WI38 (cell line): ENCODE measurements at regions not wholly inside any gene's neighbourhood (a gene's known extent, or its start where the extent isn't known, plus 50 kb on each side); places are given as distances from the start of the nearest gene placed in this dataset.

Experiments used
- H3K4me3 ChIP-seq: 2 replicates; pipeline ENCODE4 v1.5.1; 2011; ENCODE audit warnings: low read depth, mild to moderate bottlenecking, control low read depth, low read length
- TF ChIP-seq, protein P1 (sequence below): IDR thresholded peaks from 2 replicates; pipeline ENCODE4 v1.5.1; 2012; ENCODE audit warnings: low read depth, mild to moderate bottlenecking, control low read depth, low read length

DNA sequence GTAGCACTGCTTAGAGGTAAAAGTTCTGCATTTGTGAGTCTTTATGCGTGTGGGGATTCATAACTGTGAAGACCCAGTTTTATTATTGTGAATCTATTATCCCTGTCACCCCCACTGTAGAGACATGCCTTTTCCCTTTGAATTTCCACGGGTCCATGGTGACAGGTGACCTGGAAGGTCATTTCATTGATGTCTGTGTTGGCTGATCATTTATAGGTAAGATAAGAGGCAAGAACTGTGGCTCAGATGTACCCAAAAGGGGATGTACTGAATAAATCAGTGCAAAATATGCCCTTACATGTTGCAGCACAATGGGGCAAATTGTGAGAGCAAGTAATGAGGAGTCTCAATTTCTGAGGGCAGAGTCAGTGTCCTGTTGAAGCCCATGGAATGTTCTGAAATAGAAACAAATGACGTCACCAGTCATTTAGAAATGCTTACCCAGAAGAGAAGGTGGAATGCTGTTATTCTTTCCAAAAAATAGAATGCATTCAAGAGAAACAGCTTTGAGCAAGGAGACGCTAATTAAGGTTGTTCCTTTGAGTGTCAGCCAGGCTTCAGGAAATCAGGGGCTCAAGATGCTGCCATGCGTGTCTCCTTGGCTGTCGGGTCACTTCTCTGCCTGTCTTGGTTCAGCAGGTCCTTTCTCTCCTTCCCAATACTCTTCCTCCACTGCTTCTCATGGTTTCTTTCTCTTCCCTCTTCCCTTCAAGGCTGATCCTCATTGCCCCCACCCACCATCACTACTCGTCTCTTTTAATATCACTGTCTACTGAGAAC is 118.7 kb upstream of the E2F8 start:
- H3K4me3 ChIP-seq: no peak overlapping the region
- TF ChIP-seq, protein P1, sequence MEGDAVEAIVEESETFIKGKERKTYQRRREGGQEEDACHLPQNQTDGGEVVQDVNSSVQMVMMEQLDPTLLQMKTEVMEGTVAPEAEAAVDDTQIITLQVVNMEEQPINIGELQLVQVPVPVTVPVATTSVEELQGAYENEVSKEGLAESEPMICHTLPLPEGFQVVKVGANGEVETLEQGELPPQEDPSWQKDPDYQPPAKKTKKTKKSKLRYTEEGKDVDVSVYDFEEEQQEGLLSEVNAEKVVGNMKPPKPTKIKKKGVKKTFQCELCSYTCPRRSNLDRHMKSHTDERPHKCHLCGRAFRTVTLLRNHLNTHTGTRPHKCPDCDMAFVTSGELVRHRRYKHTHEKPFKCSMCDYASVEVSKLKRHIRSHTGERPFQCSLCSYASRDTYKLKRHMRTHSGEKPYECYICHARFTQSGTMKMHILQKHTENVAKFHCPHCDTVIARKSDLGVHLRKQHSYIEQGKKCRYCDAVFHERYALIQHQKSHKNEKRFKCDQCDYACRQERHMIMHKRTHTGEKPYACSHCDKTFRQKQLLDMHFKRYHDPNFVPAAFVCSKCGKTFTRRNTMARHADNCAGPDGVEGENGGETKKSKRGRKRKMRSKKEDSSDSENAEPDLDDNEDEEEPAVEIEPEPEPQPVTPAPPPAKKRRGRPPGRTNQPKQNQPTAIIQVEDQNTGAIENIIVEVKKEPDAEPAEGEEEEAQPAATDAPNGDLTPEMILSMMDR: no peak

DNA sequence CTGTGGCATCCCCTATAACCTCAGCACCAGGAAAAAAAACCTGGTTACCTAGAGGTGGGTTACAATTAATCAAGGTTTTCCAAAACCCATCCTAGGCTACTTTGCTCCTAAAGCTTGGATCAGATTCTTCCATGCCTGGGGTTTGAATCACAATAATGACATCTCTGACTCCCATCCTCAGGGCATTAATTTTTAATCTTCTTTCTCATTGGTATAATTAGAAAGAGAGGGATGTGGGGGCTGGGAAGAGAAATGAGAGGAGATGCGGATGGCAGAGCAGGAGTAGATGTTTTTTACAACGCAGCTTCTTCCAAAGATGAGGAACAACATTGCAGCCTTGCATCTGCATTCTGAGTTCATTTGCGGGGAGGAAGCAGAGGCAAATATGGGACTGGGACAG is 117.2 kb upstream of the E2F8 start:
- TF ChIP-seq, protein P1: no peak
- no peak overlapping the region for H3K4me3 ChIP-seq

DNA sequence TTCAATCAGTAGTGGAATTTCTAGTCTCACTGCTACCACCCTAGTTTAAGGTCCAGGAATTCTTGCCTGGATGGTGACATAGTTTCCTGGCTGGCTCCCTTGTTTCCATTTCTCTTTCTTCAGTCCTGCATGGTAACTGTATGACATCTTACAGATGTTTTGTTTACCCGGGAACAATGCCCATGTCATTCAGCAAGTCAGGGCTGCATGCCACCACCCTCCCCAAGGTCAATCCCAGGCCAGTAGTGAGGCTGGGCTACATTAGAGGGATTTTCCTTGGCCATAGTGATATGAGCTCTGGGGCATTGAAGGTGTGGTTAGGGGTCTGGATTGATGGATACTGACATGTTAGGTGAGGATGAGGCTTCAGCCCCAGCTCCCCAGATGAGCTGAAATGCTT is 114.9 kb upstream of the E2F8 start:
- no peak overlapping the region for H3K4me3 ChIP-seq
- TF ChIP-seq, protein P1: no peak

DNA sequence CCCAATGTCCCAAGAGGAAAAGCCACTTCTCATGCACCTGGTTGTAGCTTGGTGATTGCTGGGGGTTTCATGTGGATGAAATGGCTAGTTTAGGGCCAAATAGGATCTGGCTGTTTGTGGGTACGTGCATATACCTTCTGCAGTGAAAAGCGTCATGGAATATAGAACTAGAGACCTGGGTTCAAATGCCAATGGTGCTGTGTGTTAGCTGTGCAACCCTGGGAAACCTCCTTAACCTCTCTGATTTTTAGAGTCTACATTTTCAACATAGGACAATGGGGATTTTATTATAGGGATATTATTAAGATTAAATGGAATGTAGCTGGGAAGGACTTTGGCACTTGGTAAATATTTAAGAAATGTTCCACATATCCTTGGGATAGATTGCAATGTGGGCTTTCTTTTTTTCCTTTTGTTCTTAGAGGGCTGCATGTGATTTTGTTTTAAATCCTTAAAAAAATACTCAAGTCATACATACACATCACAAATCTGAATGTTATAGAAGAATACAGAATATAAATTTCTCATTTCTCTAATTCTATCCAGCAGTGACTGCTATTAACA is 112.6 kb upstream of the E2F8 start:
- H3K4me3 ChIP-seq: no peak overlapping the region
- TF ChIP-seq, protein P1: no peak

DNA sequence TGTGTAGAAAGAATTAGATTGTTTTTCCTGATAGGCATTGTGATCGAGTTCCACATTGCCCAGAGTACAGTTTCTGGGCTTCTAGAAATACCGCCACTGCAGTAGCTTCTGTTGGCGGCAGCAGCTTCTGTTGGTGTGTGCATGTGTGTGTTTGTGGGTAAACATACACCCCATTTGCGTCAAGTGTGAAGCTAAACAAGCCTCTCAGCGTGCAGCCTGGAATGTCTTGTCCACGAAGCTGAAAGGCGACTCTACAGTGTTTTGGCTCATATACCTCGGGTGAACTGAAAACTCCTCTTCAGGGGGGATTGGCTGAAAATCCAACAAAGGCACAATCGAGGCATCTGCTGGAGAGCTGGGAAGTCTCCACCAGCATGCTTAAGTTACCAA is 112.0 kb upstream of the E2F8 start:
- H3K4me3 ChIP-seq: no peak overlapping the region
- TF ChIP-seq, protein P1: no peak

DNA sequence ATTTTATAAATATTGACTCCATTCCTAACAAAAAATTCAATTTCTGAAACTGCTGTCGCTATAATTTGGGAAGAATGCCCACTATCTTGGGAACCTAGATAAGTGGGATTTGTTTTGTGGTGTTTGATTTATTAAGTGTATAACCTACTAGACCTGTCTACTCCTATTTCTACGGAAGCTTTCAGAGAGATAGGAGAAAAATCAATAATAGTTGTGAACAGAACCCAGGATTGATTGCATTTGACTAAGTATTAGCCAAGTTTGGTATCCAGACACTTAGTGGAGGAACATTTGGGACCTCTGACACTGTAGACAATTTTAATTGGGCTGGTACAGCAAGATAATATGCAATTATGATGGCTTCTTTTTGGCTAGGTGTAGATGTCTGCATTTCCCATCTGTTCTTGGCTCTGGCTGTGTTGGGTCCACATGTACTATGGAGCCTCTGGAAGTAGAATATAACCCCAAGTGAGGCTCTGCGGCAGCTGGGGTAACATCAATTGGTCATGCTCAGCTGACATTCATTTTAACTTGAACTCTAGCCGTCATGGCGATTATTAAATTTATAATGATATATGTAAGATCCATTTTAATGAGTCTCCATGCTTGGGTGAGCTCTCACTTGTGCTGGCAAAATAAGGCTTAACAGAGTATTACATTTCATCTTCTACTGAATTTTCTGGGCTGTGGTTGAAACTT is 111.5 kb upstream of the E2F8 start:
- TF ChIP-seq, protein P1: no peak
- H3K4me3 ChIP-seq: no peak overlapping the region

DNA sequence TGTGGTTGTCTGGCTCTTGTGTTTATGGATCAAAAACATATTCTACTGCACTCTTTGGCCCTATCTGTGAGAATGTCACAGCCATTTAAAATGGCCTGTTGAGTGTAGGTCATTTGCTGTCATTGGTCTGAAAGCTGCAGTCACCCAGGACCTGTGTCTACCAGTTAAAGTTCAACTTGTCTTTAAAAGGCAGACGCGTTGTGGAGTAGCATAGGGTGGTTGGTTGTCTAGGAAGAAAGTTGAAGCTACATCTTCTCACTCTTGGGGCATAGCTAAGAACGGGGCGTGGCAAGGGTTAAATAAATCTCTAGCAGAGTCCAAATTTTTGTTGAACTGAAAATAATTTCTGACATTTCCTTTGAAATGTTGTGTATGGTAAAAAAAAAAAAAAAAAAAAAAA is 110.7 kb upstream of the E2F8 start:
- H3K4me3 ChIP-seq: no peak overlapping the region
- TF ChIP-seq, protein P1: no peak
